ENCODE measurements at regions not wholly inside any gene's neighbourhood (a gene's known extent, or its start where the extent isn't known, plus 50 kb on each side); places are given as distances from the start of the nearest gene placed in this dataset.

GRCh38 chr6:14655201-14656061, 537.9 kb downstream of the CD83 start:
- no peak for TF ChIP-seq CTCF (conservative IDR thresholded peaks at IDR 0.05 in 1 of 2, IDR thresholded peaks at IDR 0.05 in 1 of 2; ENCODE audit: low read depth in 1 of 2, low read length in 2 of 2)
- no peak for TF ChIP-seq EZH2 (IDR thresholded peaks at IDR 0.05; ENCODE audit: low read length, missing control alignments)
